Peyer's patch (tissue), 4 donors: ENCODE measurements at regions not wholly inside any gene's neighbourhood (a gene's known extent, or its start where the extent isn't known, plus 50 kb on each side); places are given as distances from the start of the nearest gene placed in this dataset.

ENCODE experiments used
- DNase-seq, 3 donors: peaks; one replicate each; pipeline ENCODE4 v3.0.0-alpha.2; 2017 to 2019
- H3K27ac ChIP-seq, 4 donors: fragments of 200-600 bp; sonication (generic); one replicate each; pipeline ENCODE4 v1.5.1; 2016 to 2019
- H3K27me3 ChIP-seq, 2 donors: fragments of 200-600 bp; sonication (generic); one replicate each; pipeline ENCODE4 v1.5.1; 2019
- H3K36me3 ChIP-seq, 3 donors: fragments of 200-600 bp; sonication (generic); one replicate each; pipeline ENCODE4 v1.5.1; 2016 to 2019
- H3K4me1 ChIP-seq, 4 donors: fragments of 200-600 bp; sonication (generic); one replicate each; pipeline ENCODE4 v1.5.1; 2016 to 2019
- H3K4me3 ChIP-seq, 4 donors: fragments of 200-600 bp; sonication (generic); 1 replicate in 3 of 4; 2 replicates in 1 of 4; pipeline ENCODE4 v1.5.1; 2016 to 2019; ENCODE audit warnings: mild to moderate bottlenecking in 1 of 4
- H3K9me3 ChIP-seq, 4 donors: fragments of 200-600 bp; sonication (generic); one replicate each; pipeline ENCODE4 v1.5.1; 2016 to 2019; ENCODE audit warnings: mild to moderate bottlenecking in 1 of 4
- POLR2A ChIP-seq, 2 donors: fragments of 450-650 bp; IDR thresholded peaks; one replicate each; pipeline ENCODE4 v1.5.1; 2017; ENCODE audit warnings: antibody characterized with exemption in 2 of 2, mild to moderate bottlenecking in 2 of 2, moderate library complexity in 2 of 2
- TF ChIP-seq, protein P1 (sequence below), 6 experiments: fragments of 450-650 bp in 4 of 6; fragments of 200-600 bp in 2 of 6; sonication (generic) in 1 of 6; IDR thresholded peaks; one replicate each; pipeline ENCODE4 v1.5.1; 2017 to 2019; ENCODE audit warnings: antibody characterized with exemption in 6 of 6, mild to moderate bottlenecking in 3 of 6, moderate library complexity in 1 of 6

DNA sequence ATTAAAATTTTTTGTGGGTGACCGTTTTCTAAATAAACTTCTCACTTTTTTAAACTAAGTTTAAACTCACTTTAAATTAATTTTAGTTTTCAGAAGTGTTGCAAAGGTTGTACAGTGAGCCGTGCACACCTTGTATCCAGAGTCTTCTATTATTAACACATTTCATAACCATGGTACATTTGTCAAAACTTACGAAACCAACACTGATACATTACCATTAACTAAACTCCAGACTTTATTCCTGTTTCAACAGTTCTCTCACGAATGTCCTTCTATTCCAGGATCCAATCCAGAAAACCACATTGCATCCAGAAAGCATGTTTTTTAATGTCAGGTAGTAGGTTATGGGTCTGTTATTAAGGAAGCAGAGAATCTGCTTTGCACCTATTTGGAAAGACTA is 319.9 kb downstream of the CBLN4 start:
- Histone ChIP-seq H3K27me3 (no peaks in the 10 kb centered on the region), H3K27ac (no peak overlapping the region), H3K4me3 (no peak overlapping the region), H3K9me3 (no peaks in the 10 kb centered on the region), H3K4me1 (no peaks in the 10 kb centered on the region), H3K36me3 (no peaks in the 10 kb centered on the region)
- TF ChIP-seq POLR2A (IDR thresholded peaks at IDR 0.05) = no peak
- TF ChIP-seq, protein P1, sequence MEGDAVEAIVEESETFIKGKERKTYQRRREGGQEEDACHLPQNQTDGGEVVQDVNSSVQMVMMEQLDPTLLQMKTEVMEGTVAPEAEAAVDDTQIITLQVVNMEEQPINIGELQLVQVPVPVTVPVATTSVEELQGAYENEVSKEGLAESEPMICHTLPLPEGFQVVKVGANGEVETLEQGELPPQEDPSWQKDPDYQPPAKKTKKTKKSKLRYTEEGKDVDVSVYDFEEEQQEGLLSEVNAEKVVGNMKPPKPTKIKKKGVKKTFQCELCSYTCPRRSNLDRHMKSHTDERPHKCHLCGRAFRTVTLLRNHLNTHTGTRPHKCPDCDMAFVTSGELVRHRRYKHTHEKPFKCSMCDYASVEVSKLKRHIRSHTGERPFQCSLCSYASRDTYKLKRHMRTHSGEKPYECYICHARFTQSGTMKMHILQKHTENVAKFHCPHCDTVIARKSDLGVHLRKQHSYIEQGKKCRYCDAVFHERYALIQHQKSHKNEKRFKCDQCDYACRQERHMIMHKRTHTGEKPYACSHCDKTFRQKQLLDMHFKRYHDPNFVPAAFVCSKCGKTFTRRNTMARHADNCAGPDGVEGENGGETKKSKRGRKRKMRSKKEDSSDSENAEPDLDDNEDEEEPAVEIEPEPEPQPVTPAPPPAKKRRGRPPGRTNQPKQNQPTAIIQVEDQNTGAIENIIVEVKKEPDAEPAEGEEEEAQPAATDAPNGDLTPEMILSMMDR (IDR thresholded peaks at IDR 0.05) = no peak
- no peak for DNase-seq

DNA sequence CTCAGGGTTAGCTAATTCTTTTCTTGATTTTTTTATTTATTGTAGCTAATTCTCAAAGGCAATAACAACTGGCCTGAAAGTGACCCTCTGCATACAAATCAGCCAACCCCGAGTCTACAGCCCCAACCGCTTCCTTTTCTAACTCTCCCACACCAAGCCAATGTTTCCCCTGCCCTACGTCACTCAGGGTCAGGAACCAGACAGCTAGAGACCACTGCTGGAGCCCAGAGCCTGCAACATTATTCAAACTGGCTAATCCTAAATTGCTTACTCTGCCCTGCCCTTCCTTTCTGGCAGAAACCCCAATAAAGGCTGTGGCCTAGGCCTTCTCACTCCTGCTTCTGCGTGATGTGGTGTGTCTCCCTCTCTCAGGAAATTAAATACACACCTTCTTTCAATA is 320.7 kb downstream of the CBLN4 start:
- no peak for DNase-seq
- Histone ChIP-seq H3K27ac (no peak overlapping the region), H3K27me3 (no peaks in the 10 kb centered on the region), H3K4me3 (no peak overlapping the region), H3K4me1 (no peaks in the 10 kb centered on the region), H3K36me3 (no peaks in the 10 kb centered on the region), H3K9me3 (no peaks in the 10 kb centered on the region)
- TF ChIP-seq, protein P1 (IDR thresholded peaks at IDR 0.05) = no peak
- no peak for TF ChIP-seq POLR2A (IDR thresholded peaks at IDR 0.05)

- H3K9me3 ChIP-seq = no peaks in the 10 kb centered on the region
- H3K27me3 ChIP-seq = no peaks in the 10 kb centered on the region
- no peak overlapping the region for H3K27ac ChIP-seq
- no peak for DNase-seq
- no peak overlapping the region for H3K4me3 ChIP-seq
- TF ChIP-seq, protein P1 (IDR thresholded peaks at IDR 0.05) = no peak
- no peak for TF ChIP-seq POLR2A (IDR thresholded peaks at IDR 0.05)
- no peaks in the 10 kb centered on the region for H3K36me3 ChIP-seq
- no peaks in the 10 kb centered on the region for H3K4me1 ChIP-seq
Observed at GRCh38 chr20:55678970-55679667, 326.2 kb downstream of the CBLN4 start.

DNA sequence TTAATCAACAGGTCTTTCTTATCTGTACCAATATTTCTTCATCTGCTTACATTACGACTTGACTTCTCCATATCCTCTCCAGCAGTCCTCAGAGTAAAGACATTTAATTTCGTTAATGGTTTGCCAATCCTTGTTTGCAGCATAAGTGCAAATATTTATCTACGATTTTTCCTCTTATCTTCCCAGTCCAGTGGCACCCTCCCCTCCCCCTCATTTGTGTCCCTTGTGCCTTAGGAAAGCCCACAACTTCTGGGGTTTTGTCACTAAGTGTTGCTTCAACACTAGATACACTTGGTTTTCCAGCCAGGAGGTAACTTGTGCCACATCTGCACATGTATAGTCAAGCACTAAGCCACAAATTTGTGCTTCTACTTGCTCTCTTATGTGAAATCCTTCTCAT is 327.2 kb downstream of the CBLN4 start:
- no peaks in the 10 kb centered on the region for H3K27me3 ChIP-seq
- no peak overlapping the region for H3K27ac ChIP-seq
- no peaks in the 10 kb centered on the region for H3K9me3 ChIP-seq
- TF ChIP-seq POLR2A (IDR thresholded peaks at IDR 0.05) = no peak
- TF ChIP-seq, protein P1 (IDR thresholded peaks at IDR 0.05) = no peak
- no peaks in the 10 kb centered on the region for H3K36me3 ChIP-seq
- H3K4me3 ChIP-seq = no peak overlapping the region
- no peak for DNase-seq
- H3K4me1 ChIP-seq = no peaks in the 10 kb centered on the region

GRCh38 chr20:55677011-55677410 is 328.3 kb downstream of the CBLN4 start:
- TF ChIP-seq, protein P1 (IDR thresholded peaks at IDR 0.05) = no peak
- no peak for TF ChIP-seq POLR2A (IDR thresholded peaks at IDR 0.05)
- Histone ChIP-seq H3K27me3 (no peaks in the 10 kb centered on the region), H3K9me3 (no peaks in the 10 kb centered on the region), H3K4me1 (no peaks in the 10 kb centered on the region), H3K36me3 (no peaks in the 10 kb centered on the region), H3K4me3 (no peak overlapping the region), H3K27ac (no peak overlapping the region)
- no peak for DNase-seq

DNA sequence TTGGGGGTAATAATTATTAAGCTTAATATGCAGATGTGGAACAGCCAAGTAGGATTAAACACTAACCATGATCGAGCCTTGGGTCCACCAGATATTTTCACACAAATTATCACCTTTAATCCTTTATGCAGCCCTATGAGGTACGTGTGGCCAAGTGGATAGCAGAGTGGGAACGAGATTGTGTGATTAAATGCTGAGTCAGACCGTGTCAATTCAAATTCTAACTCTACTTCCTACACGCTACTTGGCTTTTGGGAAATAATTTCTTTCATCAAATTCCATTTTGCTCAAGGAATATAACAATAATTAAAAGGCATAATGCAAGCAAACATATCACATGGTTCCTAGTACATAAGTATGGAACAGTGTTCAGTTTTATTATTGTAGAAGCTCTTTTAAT is 329.2 kb downstream of the CBLN4 start:
- Histone ChIP-seq H3K27ac (no peak overlapping the region), H3K27me3 (no peaks in the 10 kb centered on the region), H3K4me1 (no peaks in the 10 kb centered on the region), H3K9me3 (no peaks in the 10 kb centered on the region), H3K36me3 (no peaks in the 10 kb centered on the region), H3K4me3 (no peak overlapping the region)
- DNase-seq = no peak
- TF ChIP-seq, protein P1 (IDR thresholded peaks at IDR 0.05) = no peak
- no peak for TF ChIP-seq POLR2A (IDR thresholded peaks at IDR 0.05)
